Esophagus squamous epithelium (tissue), 4 donors: ENCODE measurements at regions not wholly inside any gene's neighbourhood (a gene's known extent, or its start where the extent isn't known, plus 50 kb on each side); places are given as distances from the start of the nearest gene placed in this dataset.

Experiments
- CTCF ChIP-seq, 6 experiments: fragments of 450-650 bp in 4 of 6; fragments of 200-600 bp in 2 of 6; sonication (generic) in 2 of 6; IDR thresholded peaks; one replicate each; pipeline ENCODE4 v1.5.1; 2016 to 2019; ENCODE audit warnings: antibody characterized with exemption in 6 of 6, mild to moderate bottlenecking in 4 of 6, moderate library complexity in 4 of 6
- POLR2A ChIP-seq, 4 donors: fragments of 450-650 bp; IDR thresholded peaks; one replicate each; pipeline ENCODE4 v1.6.1; 2017; ENCODE audit warnings: antibody characterized with exemption in 4 of 4, mild to moderate bottlenecking in 4 of 4, moderate library complexity in 3 of 4

- TF ChIP-seq CTCF (IDR thresholded peaks at IDR 0.05) = no peak
- no peak for TF ChIP-seq POLR2A (IDR thresholded peaks at IDR 0.05)
Measured at GRCh38 chr12:88630561-88630960, 50.3 kb upstream of the KITLG start.
